ENCODE measurements at regions not wholly inside any gene's neighbourhood (a gene's known extent, or its start where the extent isn't known, plus 50 kb on each side); places are given as distances from the start of the nearest gene placed in this dataset.

GRCh38 chr4:189519186-189519585 lies 421.5 kb upstream of the FRG1 start:
- TF ChIP-seq, protein P1, sequence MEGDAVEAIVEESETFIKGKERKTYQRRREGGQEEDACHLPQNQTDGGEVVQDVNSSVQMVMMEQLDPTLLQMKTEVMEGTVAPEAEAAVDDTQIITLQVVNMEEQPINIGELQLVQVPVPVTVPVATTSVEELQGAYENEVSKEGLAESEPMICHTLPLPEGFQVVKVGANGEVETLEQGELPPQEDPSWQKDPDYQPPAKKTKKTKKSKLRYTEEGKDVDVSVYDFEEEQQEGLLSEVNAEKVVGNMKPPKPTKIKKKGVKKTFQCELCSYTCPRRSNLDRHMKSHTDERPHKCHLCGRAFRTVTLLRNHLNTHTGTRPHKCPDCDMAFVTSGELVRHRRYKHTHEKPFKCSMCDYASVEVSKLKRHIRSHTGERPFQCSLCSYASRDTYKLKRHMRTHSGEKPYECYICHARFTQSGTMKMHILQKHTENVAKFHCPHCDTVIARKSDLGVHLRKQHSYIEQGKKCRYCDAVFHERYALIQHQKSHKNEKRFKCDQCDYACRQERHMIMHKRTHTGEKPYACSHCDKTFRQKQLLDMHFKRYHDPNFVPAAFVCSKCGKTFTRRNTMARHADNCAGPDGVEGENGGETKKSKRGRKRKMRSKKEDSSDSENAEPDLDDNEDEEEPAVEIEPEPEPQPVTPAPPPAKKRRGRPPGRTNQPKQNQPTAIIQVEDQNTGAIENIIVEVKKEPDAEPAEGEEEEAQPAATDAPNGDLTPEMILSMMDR (IDR thresholded peaks at IDR 0.05), result no peak
- TF ChIP-seq POLR2A (IDR thresholded peaks at IDR 0.05), result no peak

Measured in lower leg skin (tissue), 3 donors.